ENCODE measurements at regions not wholly inside any gene's neighbourhood (a gene's known extent, or its start where the extent isn't known, plus 50 kb on each side); places are given as distances from the start of the nearest gene placed in this dataset.
"Not testable (repeated sequence)": the region's sequence is repeated elsewhere in the genome, so short reads cannot be mapped to it uniquely, and the experiment has no call there.

DNA sequence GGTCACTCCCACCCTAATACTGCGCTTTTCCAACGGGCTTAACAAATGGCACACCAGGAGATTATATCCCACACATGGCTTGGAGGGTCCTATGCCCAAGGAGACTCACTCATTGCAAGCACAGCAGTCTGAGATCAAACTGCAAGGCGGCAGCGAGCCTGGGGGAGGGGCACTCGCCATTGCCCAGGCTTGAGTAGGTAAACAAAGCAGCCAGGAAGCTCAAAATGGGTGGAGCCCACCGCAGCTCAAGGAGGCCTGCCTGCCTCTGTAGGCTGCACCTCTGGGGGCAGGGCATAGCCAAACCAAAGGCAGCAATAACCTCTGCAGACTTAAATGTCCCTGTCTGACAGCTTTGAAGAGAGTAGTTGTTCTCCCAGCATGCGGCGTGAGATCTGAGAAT is 210.8 kb upstream of the MGAT5 start:
- TF ChIP-seq POLR2A, POLR2AphosphoS5 (IDR thresholded peaks at IDR 0.05): not testable (repeated sequence)
- TF ChIP-seq, protein P1, sequence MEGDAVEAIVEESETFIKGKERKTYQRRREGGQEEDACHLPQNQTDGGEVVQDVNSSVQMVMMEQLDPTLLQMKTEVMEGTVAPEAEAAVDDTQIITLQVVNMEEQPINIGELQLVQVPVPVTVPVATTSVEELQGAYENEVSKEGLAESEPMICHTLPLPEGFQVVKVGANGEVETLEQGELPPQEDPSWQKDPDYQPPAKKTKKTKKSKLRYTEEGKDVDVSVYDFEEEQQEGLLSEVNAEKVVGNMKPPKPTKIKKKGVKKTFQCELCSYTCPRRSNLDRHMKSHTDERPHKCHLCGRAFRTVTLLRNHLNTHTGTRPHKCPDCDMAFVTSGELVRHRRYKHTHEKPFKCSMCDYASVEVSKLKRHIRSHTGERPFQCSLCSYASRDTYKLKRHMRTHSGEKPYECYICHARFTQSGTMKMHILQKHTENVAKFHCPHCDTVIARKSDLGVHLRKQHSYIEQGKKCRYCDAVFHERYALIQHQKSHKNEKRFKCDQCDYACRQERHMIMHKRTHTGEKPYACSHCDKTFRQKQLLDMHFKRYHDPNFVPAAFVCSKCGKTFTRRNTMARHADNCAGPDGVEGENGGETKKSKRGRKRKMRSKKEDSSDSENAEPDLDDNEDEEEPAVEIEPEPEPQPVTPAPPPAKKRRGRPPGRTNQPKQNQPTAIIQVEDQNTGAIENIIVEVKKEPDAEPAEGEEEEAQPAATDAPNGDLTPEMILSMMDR (IDR thresholded peaks at IDR 0.05): not testable (repeated sequence)

Data from upper lobe of left lung (tissue), 4 donors.